Liver (tissue), 8 donors: ENCODE measurements at regions not wholly inside any gene's neighbourhood (a gene's known extent, or its start where the extent isn't known, plus 50 kb on each side); places are given as distances from the start of the nearest gene placed in this dataset.

Experiments used
- DNase-seq: peaks from one replicate; pipeline ENCODE4 v3.0.0-alpha.2; 2017; ENCODE audit warnings: low spot score
- H3K27ac ChIP-seq, 2 donors: one replicate each; pipeline ENCODE4 v1.7.0; 2013; ENCODE audit warnings: inconsistent platforms in 2 of 2, low read length in 2 of 2, control low read depth in 1 of 2, low read depth in 1 of 2, mild to moderate bottlenecking in 1 of 2
- H3K27me3 ChIP-seq, 4 donors: one replicate each; pipeline versions ENCODE4 v1.6.1 to v1.7.0; 2013; ENCODE audit warnings: low read length in 3 of 4, inconsistent platforms in 1 of 4, mild to moderate bottlenecking in 1 of 4, moderate library complexity in 1 of 4; ENCODE audit not compliant: control insufficient read depth in 4 of 4, insufficient read depth in 4 of 4
- H3K36me3 ChIP-seq, 4 donors: one replicate each; pipeline versions ENCODE4 v1.6.1 to v1.7.0; 2013; ENCODE audit warnings: low read length in 3 of 4, mild to moderate bottlenecking in 3 of 4, low read depth in 1 of 4, moderate library complexity in 1 of 4; ENCODE audit not compliant: control insufficient read depth in 4 of 4, insufficient read depth in 3 of 4
- H3K4me1 ChIP-seq, 4 donors: one replicate each; pipeline versions ENCODE4 v1.6.1 to v1.7.0; 2013; ENCODE audit warnings: low read length in 3 of 4, mild to moderate bottlenecking in 3 of 4, moderate library complexity in 1 of 4; ENCODE audit not compliant: control insufficient read depth in 4 of 4, insufficient read depth in 4 of 4
- H3K4me3 ChIP-seq, 3 donors: one replicate each; pipeline versions ENCODE4 v1.6.1 to v1.7.0; 2013; ENCODE audit warnings: low read length in 3 of 3, control low read depth in 1 of 3, low read depth in 1 of 3, mild to moderate bottlenecking in 1 of 3
- H3K9ac ChIP-seq, 2 donors: one replicate each; pipeline ENCODE4 v1.7.0; 2013; ENCODE audit warnings: low read length in 2 of 2, mild to moderate bottlenecking in 2 of 2, moderate library complexity in 2 of 2, control low read depth in 1 of 2, low read depth in 1 of 2
- H3K9me3 ChIP-seq, 4 donors: one replicate each; pipeline versions ENCODE4 v1.6.1 to v1.7.0; 2013; ENCODE audit warnings: low read length in 3 of 4; ENCODE audit not compliant: control insufficient read depth in 4 of 4
- ATF3 ChIP-seq: IDR thresholded peaks from 2 replicates; pipeline ENCODE4 v1.6.1; 2016; ENCODE audit warnings: antibody characterized with exemption
- EGR1 ChIP-seq, 2 donors: IDR thresholded peaks; 2 replicates each; pipeline ENCODE4 v1.6.1; 2016 to 2018; ENCODE audit warnings: antibody characterized with exemption in 2 of 2, low read depth in 2 of 2
- FOXA1 ChIP-seq: IDR thresholded peaks from 2 replicates; pipeline ENCODE4 v1.6.1; 2016; ENCODE audit warnings: antibody characterized with exemption
- FOXA2 ChIP-seq: IDR thresholded peaks from 2 replicates; pipeline ENCODE4 v1.6.1; 2016; ENCODE audit warnings: antibody characterized with exemption
- GABPA ChIP-seq, 2 donors: IDR thresholded peaks in 1 of 2; conservative IDR thresholded peaks in 1 of 2; 2 replicates each; pipeline ENCODE4 v1.6.1; 2016; ENCODE audit warnings: antibody characterized with exemption in 2 of 2, mild to moderate bottlenecking in 1 of 2, moderate library complexity in 1 of 2
- HNF4A ChIP-seq, 2 donors: conservative IDR thresholded peaks; 2 replicates each; pipeline ENCODE4 v1.6.1; 2016; ENCODE audit warnings: antibody characterized with exemption in 2 of 2, mild to moderate bottlenecking in 2 of 2
- HNF4G ChIP-seq: IDR thresholded peaks from 2 replicates; pipeline ENCODE4 v1.6.1; 2016; ENCODE audit warnings: antibody characterized with exemption
- JUND ChIP-seq, 2 donors: IDR thresholded peaks; 2 replicates each; pipeline ENCODE4 v1.6.1; 2016; ENCODE audit warnings: antibody characterized with exemption in 2 of 2
- NR2F2 ChIP-seq: IDR thresholded peaks from 2 replicates; pipeline ENCODE4 v1.6.1; 2016; ENCODE audit warnings: antibody characterized with exemption
- RAD21 ChIP-seq, 2 donors: IDR thresholded peaks; 2 replicates each; pipeline ENCODE4 v1.6.1; 2016; ENCODE audit warnings: antibody characterized with exemption in 2 of 2, mild to moderate bottlenecking in 2 of 2
- RXRA ChIP-seq, 2 donors: IDR thresholded peaks; 2 replicates each; pipeline ENCODE4 v1.6.1; 2017 to 2018; ENCODE audit warnings: antibody characterized with exemption in 2 of 2, mild to moderate bottlenecking in 1 of 2
- SP1 ChIP-seq: IDR thresholded peaks from 2 replicates; pipeline ENCODE4 v1.6.1; 2018; ENCODE audit warnings: antibody characterized with exemption, mild to moderate bottlenecking
- TAF1 ChIP-seq: conservative IDR thresholded peaks from 2 replicates; pipeline ENCODE4 v1.6.1; 2016; ENCODE audit warnings: antibody characterized with exemption, mild to moderate bottlenecking
- YY1 ChIP-seq: IDR thresholded peaks from 2 replicates; pipeline ENCODE4 v1.6.1; 2016; ENCODE audit warnings: antibody characterized with exemption, mild to moderate bottlenecking
- ZBTB33 ChIP-seq: IDR thresholded peaks from 2 replicates; pipeline ENCODE4 v1.6.1; 2016; ENCODE audit warnings: antibody characterized with exemption
- WGBS: extraction: QIAGEN DNeasy Blood & Tissue Kit; methylation state at CpG from one replicate; pipeline ENCODE4 v1.1.7; 2013; 5-methylcytosine and 5-hydroxymethylcytosine counted together
- TF ChIP-seq, protein P1 (sequence below): IDR thresholded peaks from 2 replicates; pipeline ENCODE4 v1.6.1; 2016; ENCODE audit warnings: antibody characterized with exemption
- TF ChIP-seq, protein P2 (sequence below): fragments of 150-350 bp; IDR thresholded peaks from 2 replicates; pipeline ENCODE4 v1.5.1; 2017; ENCODE audit warnings: improper control_type of control experiment, low read depth, low read length; ENCODE audit not compliant: missing input control
- TF ChIP-seq, protein P3 (sequence below): IDR thresholded peaks from 2 replicates; pipeline ENCODE4 v1.6.1; 2016; ENCODE audit warnings: antibody characterized with exemption, mild to moderate bottlenecking
- donor health status: healthy.
- donor health status: healthy.
- donor health status: healthy.
- donor health status: healthy.
- donor health status: healthy.

- no peak for DNase-seq
- WGBS: 77% methylated on average over 2 of the region's 2 CpGs
- Histone ChIP-seq H3K36me3 (no peaks in the 10 kb centered on the region), H3K4me3 (no peak overlapping the region), H3K9ac (no peak overlapping the region), H3K9me3 (no peaks in the 10 kb centered on the region), H3K4me1 (no peaks in the 10 kb centered on the region), H3K27me3 (no peaks in the 10 kb centered on the region), H3K27ac (no peak overlapping the region)
- TF ChIP-seq ATF3 (no peak), HNF4A (conservative IDR thresholded peaks at IDR 0.05) (no peak), FOXA1 (no peak), TAF1 (no peak), SP1 (no peak), EGR1 (IDR thresholded peaks at IDR 0.05; ENCODE audit: low read depth in 2 of 2) (no peak), ZBTB33 (no peak), NR2F2 (no peak), RXRA (IDR thresholded peaks at IDR 0.05) (no peak), JUND (IDR thresholded peaks at IDR 0.05) (no peak), GABPA (IDR thresholded peaks at IDR 0.05 in 1 of 2, conservative IDR thresholded peaks at IDR 0.05 in 1 of 2) (no peak), FOXA2 (no peak), YY1 (no peak), RAD21 (IDR thresholded peaks at IDR 0.05) (no peak), HNF4G (no peak)
- TF ChIP-seq, protein P1, sequence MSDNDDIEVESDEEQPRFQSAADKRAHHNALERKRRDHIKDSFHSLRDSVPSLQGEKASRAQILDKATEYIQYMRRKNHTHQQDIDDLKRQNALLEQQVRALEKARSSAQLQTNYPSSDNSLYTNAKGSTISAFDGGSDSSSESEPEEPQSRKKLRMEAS: no peak
- TF ChIP-seq, protein P2, sequence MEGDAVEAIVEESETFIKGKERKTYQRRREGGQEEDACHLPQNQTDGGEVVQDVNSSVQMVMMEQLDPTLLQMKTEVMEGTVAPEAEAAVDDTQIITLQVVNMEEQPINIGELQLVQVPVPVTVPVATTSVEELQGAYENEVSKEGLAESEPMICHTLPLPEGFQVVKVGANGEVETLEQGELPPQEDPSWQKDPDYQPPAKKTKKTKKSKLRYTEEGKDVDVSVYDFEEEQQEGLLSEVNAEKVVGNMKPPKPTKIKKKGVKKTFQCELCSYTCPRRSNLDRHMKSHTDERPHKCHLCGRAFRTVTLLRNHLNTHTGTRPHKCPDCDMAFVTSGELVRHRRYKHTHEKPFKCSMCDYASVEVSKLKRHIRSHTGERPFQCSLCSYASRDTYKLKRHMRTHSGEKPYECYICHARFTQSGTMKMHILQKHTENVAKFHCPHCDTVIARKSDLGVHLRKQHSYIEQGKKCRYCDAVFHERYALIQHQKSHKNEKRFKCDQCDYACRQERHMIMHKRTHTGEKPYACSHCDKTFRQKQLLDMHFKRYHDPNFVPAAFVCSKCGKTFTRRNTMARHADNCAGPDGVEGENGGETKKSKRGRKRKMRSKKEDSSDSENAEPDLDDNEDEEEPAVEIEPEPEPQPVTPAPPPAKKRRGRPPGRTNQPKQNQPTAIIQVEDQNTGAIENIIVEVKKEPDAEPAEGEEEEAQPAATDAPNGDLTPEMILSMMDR: no peak
- TF ChIP-seq, protein P3, sequence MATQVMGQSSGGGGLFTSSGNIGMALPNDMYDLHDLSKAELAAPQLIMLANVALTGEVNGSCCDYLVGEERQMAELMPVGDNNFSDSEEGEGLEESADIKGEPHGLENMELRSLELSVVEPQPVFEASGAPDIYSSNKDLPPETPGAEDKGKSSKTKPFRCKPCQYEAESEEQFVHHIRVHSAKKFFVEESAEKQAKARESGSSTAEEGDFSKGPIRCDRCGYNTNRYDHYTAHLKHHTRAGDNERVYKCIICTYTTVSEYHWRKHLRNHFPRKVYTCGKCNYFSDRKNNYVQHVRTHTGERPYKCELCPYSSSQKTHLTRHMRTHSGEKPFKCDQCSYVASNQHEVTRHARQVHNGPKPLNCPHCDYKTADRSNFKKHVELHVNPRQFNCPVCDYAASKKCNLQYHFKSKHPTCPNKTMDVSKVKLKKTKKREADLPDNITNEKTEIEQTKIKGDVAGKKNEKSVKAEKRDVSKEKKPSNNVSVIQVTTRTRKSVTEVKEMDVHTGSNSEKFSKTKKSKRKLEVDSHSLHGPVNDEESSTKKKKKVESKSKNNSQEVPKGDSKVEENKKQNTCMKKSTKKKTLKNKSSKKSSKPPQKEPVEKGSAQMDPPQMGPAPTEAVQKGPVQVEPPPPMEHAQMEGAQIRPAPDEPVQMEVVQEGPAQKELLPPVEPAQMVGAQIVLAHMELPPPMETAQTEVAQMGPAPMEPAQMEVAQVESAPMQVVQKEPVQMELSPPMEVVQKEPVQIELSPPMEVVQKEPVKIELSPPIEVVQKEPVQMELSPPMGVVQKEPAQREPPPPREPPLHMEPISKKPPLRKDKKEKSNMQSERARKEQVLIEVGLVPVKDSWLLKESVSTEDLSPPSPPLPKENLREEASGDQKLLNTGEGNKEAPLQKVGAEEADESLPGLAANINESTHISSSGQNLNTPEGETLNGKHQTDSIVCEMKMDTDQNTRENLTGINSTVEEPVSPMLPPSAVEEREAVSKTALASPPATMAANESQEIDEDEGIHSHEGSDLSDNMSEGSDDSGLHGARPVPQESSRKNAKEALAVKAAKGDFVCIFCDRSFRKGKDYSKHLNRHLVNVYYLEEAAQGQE: no peak
Observed at GRCh38 chr4:28916585-28916984, 1803.6 kb upstream of the PCDH7 start.

DNA sequence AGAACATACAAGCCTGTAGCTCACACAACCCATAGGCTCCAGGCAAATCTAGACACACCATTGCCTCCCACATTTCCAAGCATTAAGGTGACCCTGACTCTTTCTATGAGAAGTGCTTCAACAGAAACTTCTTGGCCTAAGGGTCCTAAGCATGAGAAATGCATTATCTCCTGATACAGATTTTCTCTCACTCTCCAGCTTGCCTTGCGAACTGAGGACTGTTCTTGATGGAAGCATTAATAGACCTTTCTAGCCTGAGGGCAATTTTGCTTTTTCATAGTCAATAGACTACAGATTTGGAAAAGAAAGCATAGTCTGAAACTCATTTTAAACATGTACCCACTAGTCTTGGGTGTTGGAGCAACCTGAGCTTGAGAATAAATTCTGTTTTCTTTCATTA lies 1801.3 kb upstream of the PCDH7 start:
- Histone ChIP-seq H3K36me3 (no peaks in the 10 kb centered on the region), H3K27me3 (no peaks in the 10 kb centered on the region)
- TF ChIP-seq, protein P1: no peak
- TF ChIP-seq RAD21 (IDR thresholded peaks at IDR 0.05) (no peak), ATF3 (no peak), TAF1 (no peak), RXRA (IDR thresholded peaks at IDR 0.05) (no peak), NR2F2 (no peak), YY1 (no peak), FOXA2 (no peak), ZBTB33 (no peak), HNF4G (no peak), JUND (IDR thresholded peaks at IDR 0.05) (no peak)
- TF ChIP-seq, protein P3: no peak

More for the DNA sequence above, 1801.3 kb upstream of the PCDH7 start:
- WGBS: 77% methylated on average over 1 of the region's 1 CpG
- H3K4me1 ChIP-seq: no peaks in the 10 kb centered on the region
- H3K9me3 ChIP-seq: no peaks in the 10 kb centered on the region
- no peak for DNase-seq
- no peak overlapping the region for H3K27ac ChIP-seq
- no peak overlapping the region for H3K4me3 ChIP-seq
- H3K9ac ChIP-seq: no peak overlapping the region
